Skeletal muscle satellite cell (primary cell): ENCODE measurements at regions not wholly inside any gene's neighbourhood (a gene's known extent, or its start where the extent isn't known, plus 50 kb on each side); places are given as distances from the start of the nearest gene placed in this dataset.
A peak's percentile ranks its signal among the peaks of the same experiment; 100 is the strongest.

Experiments used
- H3K27me3 ChIP-seq: 2 replicates; pipeline ENCODE4 v1.7.0; 2013; ENCODE audit warnings: low read length; ENCODE audit not compliant: control insufficient read depth, insufficient read depth
- H3K36me3 ChIP-seq: 2 replicates; pipeline ENCODE4 v1.7.0; 2013; ENCODE audit warnings: mild to moderate bottlenecking, control low read depth, low read length; ENCODE audit not compliant: insufficient read depth
- H3K4me1 ChIP-seq: 2 replicates; pipeline ENCODE4 v1.7.0; 2013; ENCODE audit warnings: low read length; ENCODE audit not compliant: control insufficient read depth, insufficient read depth
- H3K4me2 ChIP-seq: 2 replicates; pipeline ENCODE4 v1.7.0; 2013; ENCODE audit warnings: mild to moderate bottlenecking, low read length
- H3K4me3 ChIP-seq: 2 replicates; pipeline ENCODE4 v1.7.0; 2013; ENCODE audit warnings: low read length
- H3K9ac ChIP-seq: 2 replicates; pipeline ENCODE4 v1.7.0; 2013; ENCODE audit warnings: mild to moderate bottlenecking, low read depth, low read length, moderate library complexity
- H3K9me3 ChIP-seq: replicated peaks from 2 replicates; pipeline ENCODE4 v1.7.0; 2013; ENCODE audit warnings: mild to moderate bottlenecking, control low read depth, low read length

- no peak overlapping the region for H3K4me3 ChIP-seq
- peaks cover 9% of the 10 kb centered on the region for H3K4me1 ChIP-seq
- H3K4me2 ChIP-seq, result no peak overlapping the region
- no peaks in the 10 kb centered on the region for H3K9me3 ChIP-seq
- no peak overlapping the region for H3K9ac ChIP-seq
- no peaks in the 10 kb centered on the region for H3K27me3 ChIP-seq
- H3K36me3 ChIP-seq, result no peaks in the 10 kb centered on the region
These were observed 210.8 kb downstream of the RFPL4B start for GRCh38 chr6:112557961-112558360.

- Histone ChIP-seq H3K9ac (no peak overlapping the region), H3K9me3 (no peaks in the 10 kb centered on the region), H3K27me3 (no peaks in the 10 kb centered on the region), H3K4me1 (peaks cover 19% of the 10 kb centered on the region), H3K36me3 (no peaks in the 10 kb centered on the region), H3K4me2 (no peak overlapping the region), H3K4me3 (no peak overlapping the region)
These were observed 213.5 kb downstream of the RFPL4B start for GRCh38 chr6:112560651-112561050.

GRCh38 chr6:112562301-112563231 is 215.4 kb downstream of the RFPL4B start:
- no peaks in the 10 kb centered on the region for H3K27me3 ChIP-seq
- H3K4me3 ChIP-seq, result no peak overlapping the region
- H3K9ac ChIP-seq, result no peak overlapping the region
- H3K9me3 ChIP-seq, result no peaks in the 10 kb centered on the region
- peaks cover 19% of the 10 kb centered on the region for H3K4me1 ChIP-seq
- H3K36me3 ChIP-seq, result no peaks in the 10 kb centered on the region
- H3K4me2 ChIP-seq, result no peak overlapping the region

- no peaks in the 10 kb centered on the region for H3K9me3 ChIP-seq
- peak overlapping the region; percentile 9 for H3K4me2 ChIP-seq
- peaks cover 19% of the 10 kb centered on the region for H3K4me1 ChIP-seq
- no peak overlapping the region for H3K9ac ChIP-seq
- H3K27me3 ChIP-seq, result no peaks in the 10 kb centered on the region
- H3K4me3 ChIP-seq, result no peak overlapping the region
- H3K36me3 ChIP-seq, result no peaks in the 10 kb centered on the region
These were observed 216.2 kb downstream of the RFPL4B start for GRCh38 chr6:112563368-112563767.

- no peak overlapping the region for H3K4me3 ChIP-seq
- H3K4me1 ChIP-seq, result peaks cover 27% of the 10 kb centered on the region
- H3K4me2 ChIP-seq, result no peak overlapping the region
- H3K36me3 ChIP-seq, result no peaks in the 10 kb centered on the region
- no peaks in the 10 kb centered on the region for H3K9me3 ChIP-seq
- H3K27me3 ChIP-seq, result no peaks in the 10 kb centered on the region
- H3K9ac ChIP-seq, result no peak overlapping the region
These were observed 220.9 kb downstream of the RFPL4B start for GRCh38 chr6:112568066-112568465.

- Histone ChIP-seq H3K9me3 (no peaks in the 10 kb centered on the region), H3K9ac (peak overlapping the region; percentile 34), H3K27me3 (no peaks in the 10 kb centered on the region), H3K4me2 (peak overlapping the region; percentile 15), H3K4me3 (no peak overlapping the region), H3K4me1 (peaks cover 18% of the 10 kb centered on the region), H3K36me3 (no peaks in the 10 kb centered on the region)
These were observed 224.5 kb downstream of the RFPL4B start for GRCh38 chr6:112571488-112572270.

- Histone ChIP-seq H3K4me1 (peaks cover 18% of the 10 kb centered on the region), H3K9ac (no peak overlapping the region), H3K4me3 (no peak overlapping the region), H3K9me3 (no peaks in the 10 kb centered on the region), H3K36me3 (no peaks in the 10 kb centered on the region), H3K27me3 (no peaks in the 10 kb centered on the region), H3K4me2 (no peak overlapping the region)
These were observed 227.1 kb downstream of the RFPL4B start for GRCh38 chr6:112574190-112574589.

- H3K4me2 ChIP-seq, result no peak overlapping the region
- no peaks in the 10 kb centered on the region for H3K9me3 ChIP-seq
- no peaks in the 10 kb centered on the region for H3K36me3 ChIP-seq
- H3K27me3 ChIP-seq, result no peaks in the 10 kb centered on the region
- H3K4me3 ChIP-seq, result no peak overlapping the region
- H3K9ac ChIP-seq, result no peak overlapping the region
- peaks cover 18% of the 10 kb centered on the region for H3K4me1 ChIP-seq
These were observed 228.2 kb downstream of the RFPL4B start for GRCh38 chr6:112575309-112575834.

- Histone ChIP-seq H3K27me3 (no peaks in the 10 kb centered on the region), H3K9ac (no peak overlapping the region), H3K9me3 (no peaks in the 10 kb centered on the region), H3K4me2 (no peak overlapping the region), H3K4me3 (no peak overlapping the region), H3K4me1 (peaks cover 10% of the 10 kb centered on the region), H3K36me3 (no peaks in the 10 kb centered on the region)
These were observed 229.3 kb downstream of the RFPL4B start for GRCh38 chr6:112576423-112576822.

- Histone ChIP-seq H3K36me3 (no peaks in the 10 kb centered on the region), H3K27me3 (no peaks in the 10 kb centered on the region), H3K4me1 (no peaks in the 10 kb centered on the region), H3K4me3 (no peak overlapping the region), H3K9ac (no peak overlapping the region), H3K9me3 (no peaks in the 10 kb centered on the region), H3K4me2 (no peak overlapping the region)
These were observed 232.5 kb downstream of the RFPL4B start for GRCh38 chr6:112579601-112580000.

GRCh38 chr6:112581015-112581414 is 233.9 kb downstream of the RFPL4B start:
- H3K4me1 ChIP-seq, result no peaks in the 10 kb centered on the region

More at GRCh38 chr6:112581015-112581414, 233.9 kb downstream of the RFPL4B start:
- H3K36me3 ChIP-seq, result no peaks in the 10 kb centered on the region
- no peaks in the 10 kb centered on the region for H3K27me3 ChIP-seq
- H3K4me3 ChIP-seq, result no peak overlapping the region
- H3K9me3 ChIP-seq, result no peaks in the 10 kb centered on the region
- no peak overlapping the region for H3K4me2 ChIP-seq
- H3K9ac ChIP-seq, result no peak overlapping the region
